ENCODE measurements at regions not wholly inside any gene's neighbourhood (a gene's known extent, or its start where the extent isn't known, plus 50 kb on each side); places are given as distances from the start of the nearest gene placed in this dataset.

- TF ChIP-seq, protein P1, sequence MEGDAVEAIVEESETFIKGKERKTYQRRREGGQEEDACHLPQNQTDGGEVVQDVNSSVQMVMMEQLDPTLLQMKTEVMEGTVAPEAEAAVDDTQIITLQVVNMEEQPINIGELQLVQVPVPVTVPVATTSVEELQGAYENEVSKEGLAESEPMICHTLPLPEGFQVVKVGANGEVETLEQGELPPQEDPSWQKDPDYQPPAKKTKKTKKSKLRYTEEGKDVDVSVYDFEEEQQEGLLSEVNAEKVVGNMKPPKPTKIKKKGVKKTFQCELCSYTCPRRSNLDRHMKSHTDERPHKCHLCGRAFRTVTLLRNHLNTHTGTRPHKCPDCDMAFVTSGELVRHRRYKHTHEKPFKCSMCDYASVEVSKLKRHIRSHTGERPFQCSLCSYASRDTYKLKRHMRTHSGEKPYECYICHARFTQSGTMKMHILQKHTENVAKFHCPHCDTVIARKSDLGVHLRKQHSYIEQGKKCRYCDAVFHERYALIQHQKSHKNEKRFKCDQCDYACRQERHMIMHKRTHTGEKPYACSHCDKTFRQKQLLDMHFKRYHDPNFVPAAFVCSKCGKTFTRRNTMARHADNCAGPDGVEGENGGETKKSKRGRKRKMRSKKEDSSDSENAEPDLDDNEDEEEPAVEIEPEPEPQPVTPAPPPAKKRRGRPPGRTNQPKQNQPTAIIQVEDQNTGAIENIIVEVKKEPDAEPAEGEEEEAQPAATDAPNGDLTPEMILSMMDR (IDR thresholded peaks at IDR 0.05), result no peak
- TF ChIP-seq POLR2A (IDR thresholded peaks at IDR 0.05) (no peak), POLR2AphosphoS5 (IDR thresholded peaks at IDR 0.05) (no peak), EP300 (IDR thresholded peaks at IDR 0.05; ENCODE audit: low read depth) (no peak)
Measured at GRCh38 chr2:7338961-7339360, 421.7 kb downstream of the RNF144A start.
